Body of pancreas (tissue), 4 donors: ENCODE measurements at regions not wholly inside any gene's neighbourhood (a gene's known extent, or its start where the extent isn't known, plus 50 kb on each side); places are given as distances from the start of the nearest gene placed in this dataset.
A peak's percentile ranks its signal among the peaks of the same experiment; 100 is the strongest.

Experiments used
- ATAC-seq: fragments of 150-250 bp; one replicate; pipeline ENCODE4 v1.9.1; 2016
- DNase-seq, 4 donors: peaks; one replicate each; pipeline ENCODE4 v3.0.0-alpha.2; 2019
- H3K27ac ChIP-seq, 4 donors: fragments of 200-600 bp; sonication (generic); 1 replicate in 3 of 4; 2 replicates in 1 of 4; pipeline versions ENCODE4 v1.5.1 to v1.6.1; 2016 to 2019; ENCODE audit warnings: mild to moderate bottlenecking in 1 of 4, mixed read lengths in 1 of 4, moderate library complexity in 1 of 4
- H3K27me3 ChIP-seq, 2 donors: fragments of 200-600 bp; sonication (generic); one replicate each; pipeline ENCODE4 v1.6.0; 2016; ENCODE audit warnings: mild to moderate bottlenecking in 1 of 2
- H3K36me3 ChIP-seq, 2 donors: fragments of 200-600 bp; sonication (generic); replicated peaks in 1 of 2; 2 replicates each; pipeline ENCODE4 v1.5.1; 2016; ENCODE audit warnings: low read depth in 2 of 2; ENCODE audit not compliant: insufficient read depth in 1 of 2
- H3K4me1 ChIP-seq: fragments of 200-600 bp; sonication (generic); one replicate; pipeline ENCODE4 v1.6.0; 2016
- H3K4me3 ChIP-seq, 2 donors: fragments of 200-600 bp; sonication (generic); 1 replicate in 1 of 2; 2 replicates in 1 of 2; pipeline ENCODE4 v1.5.1; 2016 to 2019
- H3K9me3 ChIP-seq, 3 donors: fragments of 200-600 bp; sonication (generic); 1 replicate in 2 of 3; 2 replicates in 1 of 3; pipeline ENCODE4 v1.5.1; 2016
- POLR2A ChIP-seq, 3 donors: fragments of 450-650 bp; IDR thresholded peaks; one replicate each; pipeline ENCODE4 v1.6.1; 2016; ENCODE audit warnings: antibody characterized with exemption in 3 of 3, mild to moderate bottlenecking in 2 of 3
- whole genome bisulfite sequencing, 2 donors: methylation state at CpG; one replicate each; pipeline ENCODE4 v1.1.5; 2017; 5-methylcytosine and 5-hydroxymethylcytosine counted together
- intact Hi-C: fragments of 100-400 bp; cut with DNase I; formaldehyde crosslinking; loops from one replicate; pipeline ENCODE4 v1.15.1; 2023
- TF ChIP-seq, protein P1 (sequence below), 7 experiments: fragments of 450-650 bp in 4 of 7; fragments of 200-600 bp in 3 of 7; sonication (generic) in 3 of 7; IDR thresholded peaks; one replicate each; pipeline ENCODE4 v1.5.1; 2016 to 2019; ENCODE audit warnings: antibody characterized with exemption in 7 of 7

DNA sequence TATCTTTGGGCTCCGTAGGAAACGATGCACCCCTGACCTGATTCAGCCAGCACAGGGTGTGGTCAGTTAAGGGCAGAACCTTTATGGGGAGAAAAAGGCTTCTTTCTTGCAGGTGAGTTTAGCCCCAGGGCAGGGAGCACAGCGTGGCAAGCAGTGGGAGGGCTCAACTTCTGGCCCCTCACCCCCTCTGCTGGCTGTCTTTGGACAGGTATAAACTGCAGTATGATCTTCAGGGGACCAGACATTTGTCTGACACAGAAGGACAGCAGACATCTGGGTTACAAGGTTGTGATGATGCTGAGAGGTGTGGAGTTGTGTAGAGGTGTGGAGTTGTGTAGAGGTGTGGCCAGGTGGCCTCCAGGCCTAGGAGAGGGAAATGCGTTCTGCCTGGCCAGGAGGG, 324.0 kb upstream of the PLET1 start:
- Histone ChIP-seq H3K36me3 (no peaks in the 10 kb centered on the region), H3K9me3 (no peaks in the 10 kb centered on the region), H3K27ac (no peak overlapping the region), H3K4me1 (no peaks in the 10 kb centered on the region), H3K4me3 (no peak overlapping the region), H3K27me3 (no peaks in the 10 kb centered on the region)
- 56 to 65% methylated on average over 3 to 4 of the region's 4 CpGs for WGBS, 2 donors
- no peak for TF ChIP-seq POLR2A (IDR thresholded peaks at IDR 0.05)
- TF ChIP-seq, protein P1, sequence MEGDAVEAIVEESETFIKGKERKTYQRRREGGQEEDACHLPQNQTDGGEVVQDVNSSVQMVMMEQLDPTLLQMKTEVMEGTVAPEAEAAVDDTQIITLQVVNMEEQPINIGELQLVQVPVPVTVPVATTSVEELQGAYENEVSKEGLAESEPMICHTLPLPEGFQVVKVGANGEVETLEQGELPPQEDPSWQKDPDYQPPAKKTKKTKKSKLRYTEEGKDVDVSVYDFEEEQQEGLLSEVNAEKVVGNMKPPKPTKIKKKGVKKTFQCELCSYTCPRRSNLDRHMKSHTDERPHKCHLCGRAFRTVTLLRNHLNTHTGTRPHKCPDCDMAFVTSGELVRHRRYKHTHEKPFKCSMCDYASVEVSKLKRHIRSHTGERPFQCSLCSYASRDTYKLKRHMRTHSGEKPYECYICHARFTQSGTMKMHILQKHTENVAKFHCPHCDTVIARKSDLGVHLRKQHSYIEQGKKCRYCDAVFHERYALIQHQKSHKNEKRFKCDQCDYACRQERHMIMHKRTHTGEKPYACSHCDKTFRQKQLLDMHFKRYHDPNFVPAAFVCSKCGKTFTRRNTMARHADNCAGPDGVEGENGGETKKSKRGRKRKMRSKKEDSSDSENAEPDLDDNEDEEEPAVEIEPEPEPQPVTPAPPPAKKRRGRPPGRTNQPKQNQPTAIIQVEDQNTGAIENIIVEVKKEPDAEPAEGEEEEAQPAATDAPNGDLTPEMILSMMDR (IDR thresholded peaks at IDR 0.05), result no peak
- DNase-seq, result no peak
- intact Hi-C loops, result loop anchor here (5.0 to 10.0 kb wide), 2 partner anchors 530 to 703 kb away; no protein-coding TSS in a partner anchor
- ATAC-seq, result no peak

DNA sequence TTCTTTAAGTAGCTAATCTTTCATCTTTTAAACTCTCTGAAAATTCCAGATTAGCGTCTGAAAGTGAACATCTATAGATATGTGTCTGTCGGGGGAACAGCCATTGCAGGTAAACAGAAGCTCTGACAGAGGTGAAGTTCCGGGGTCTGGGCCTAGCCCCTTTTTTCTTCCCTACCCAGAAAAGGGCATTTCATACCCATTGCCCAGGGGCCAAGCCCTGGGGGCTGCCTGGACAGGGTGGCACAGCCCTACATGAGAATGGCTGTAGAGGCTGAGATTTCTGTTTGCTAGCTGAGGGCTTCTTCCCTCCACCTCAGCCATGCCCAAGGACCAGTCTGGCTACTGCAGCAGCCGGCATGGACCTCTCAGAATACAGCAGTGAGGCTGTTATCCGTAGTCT, 327.0 kb upstream of the PLET1 start:
- TF ChIP-seq POLR2A (IDR thresholded peaks at IDR 0.05), result no peak
- TF ChIP-seq, protein P1 (IDR thresholded peaks at IDR 0.05), result no peak
- H3K36me3 ChIP-seq, result no peaks in the 10 kb centered on the region
- H3K9me3 ChIP-seq, result no peaks in the 10 kb centered on the region
- no peak overlapping the region for H3K4me3 ChIP-seq
- H3K27ac ChIP-seq, result no peak overlapping the region
- 55 to 63% methylated on average over 5 of the region's 5 CpGs for WGBS, 2 donors
- ATAC-seq, result no peak
- intact Hi-C loops, result loop anchor here (5.0 to 10.0 kb wide), 2 partner anchors 527 to 700 kb away; no protein-coding TSS in a partner anchor
- H3K4me1 ChIP-seq, result no peaks in the 10 kb centered on the region
- no peak for DNase-seq
- no peaks in the 10 kb centered on the region for H3K27me3 ChIP-seq

- DNase-seq (peak; percentile 49 to 76 (median 66)), ATAC-seq (peak; percentile 92)
- Histone ChIP-seq H3K4me3 (no peak overlapping the region), H3K36me3 (no peaks in the 10 kb centered on the region), H3K4me1 (no peaks in the 10 kb centered on the region), H3K27ac (no peak overlapping the region), H3K27me3 (no peaks in the 10 kb centered on the region), H3K9me3 (no peaks in the 10 kb centered on the region)
- TF ChIP-seq POLR2A (IDR thresholded peaks at IDR 0.05), result no peak
- TF ChIP-seq, protein P1 (IDR thresholded peaks at IDR 0.05), result peak; percentile 40 to 76 (median 68)
- 19 to 20% methylated on average over 5 of the region's 5 CpGs for WGBS, 2 donors
- intact Hi-C loops, result loop anchor here (5.0 to 10.0 kb wide), 2 partner anchors 527 to 699 kb away; no protein-coding TSS in a partner anchor
Observed at GRCh38 chr11:112588252-112588694, 327.6 kb upstream of the PLET1 start.

- DNase-seq, result no peak
- H3K4me3 ChIP-seq, result no peak overlapping the region
- H3K27me3 ChIP-seq, result no peaks in the 10 kb centered on the region
- no peak overlapping the region for H3K27ac ChIP-seq
- no peaks in the 10 kb centered on the region for H3K36me3 ChIP-seq
- intact Hi-C loops, result loop anchor here (5.0 to 10.0 kb wide), 2 partner anchors 526 to 698 kb away; no protein-coding TSS in a partner anchor
- ATAC-seq, result no peak
- H3K9me3 ChIP-seq, result no peaks in the 10 kb centered on the region
- 49 to 60% methylated on average over 2 to 3 of the region's 3 CpGs for WGBS, 2 donors
- no peak for TF ChIP-seq POLR2A (IDR thresholded peaks at IDR 0.05)
- TF ChIP-seq, protein P1 (IDR thresholded peaks at IDR 0.05), result no peak
- no peaks in the 10 kb centered on the region for H3K4me1 ChIP-seq
Observed at GRCh38 chr11:112589155-112589554, 328.5 kb upstream of the PLET1 start.

DNA sequence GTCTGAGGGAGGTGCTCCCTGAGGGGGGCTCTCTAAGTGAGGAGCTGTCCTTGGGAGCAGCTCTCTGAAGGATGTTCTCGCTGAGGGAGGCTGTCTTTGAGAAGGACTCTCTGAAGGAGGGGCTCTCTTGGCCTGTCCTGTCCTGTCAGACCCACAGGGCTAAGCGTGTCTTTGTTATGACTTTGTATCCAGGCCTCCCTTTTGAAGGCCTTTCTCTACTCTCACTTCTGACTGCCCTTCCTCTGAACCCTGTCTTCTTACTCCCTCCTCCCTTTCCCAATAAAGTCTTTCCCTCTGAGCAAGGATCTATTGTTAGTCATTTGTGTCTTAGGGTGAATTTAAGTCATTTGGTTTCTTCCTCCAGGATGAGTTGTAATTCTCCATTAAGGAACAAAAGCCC, 330.1 kb upstream of the PLET1 start:
- DNase-seq (no peak), ATAC-seq (no peak)
- intact Hi-C loops, result no loop called here
- no peak overlapping the region for H3K4me3 ChIP-seq
- 60 to 70% methylated on average over 1 to 2 of the region's 2 CpGs for WGBS, 2 donors
- H3K36me3 ChIP-seq, result no peaks in the 10 kb centered on the region
- H3K27ac ChIP-seq, result no peak overlapping the region
- H3K27me3 ChIP-seq, result no peaks in the 10 kb centered on the region
- TF ChIP-seq, protein P1 (IDR thresholded peaks at IDR 0.05), result no peak
- no peak for TF ChIP-seq POLR2A (IDR thresholded peaks at IDR 0.05)
- no peaks in the 10 kb centered on the region for H3K4me1 ChIP-seq
- no peaks in the 10 kb centered on the region for H3K9me3 ChIP-seq
